ENCODE measurements at regions not wholly inside any gene's neighbourhood (a gene's known extent, or its start where the extent isn't known, plus 50 kb on each side); places are given as distances from the start of the nearest gene placed in this dataset.

DNA sequence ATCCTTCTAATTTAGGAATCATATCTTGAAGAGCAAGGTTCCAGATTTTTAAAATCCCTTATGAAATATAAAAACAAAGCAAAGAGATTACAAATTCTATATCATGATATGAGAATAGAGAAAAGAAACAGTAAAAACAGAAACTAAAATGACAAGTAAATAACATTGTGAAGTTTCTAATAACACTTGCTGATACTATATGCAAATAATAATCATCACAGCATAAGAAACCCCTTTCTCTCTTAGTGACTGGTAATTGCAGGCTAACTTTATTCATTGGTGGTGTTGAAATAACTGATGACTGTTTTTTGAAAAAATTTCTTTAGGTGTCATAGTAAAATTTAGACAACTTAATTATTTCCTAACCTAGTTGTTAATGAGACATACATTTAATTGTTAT lies 281.6 kb downstream of the PLA2G4A start:
- Histone ChIP-seq H3K4me1 (ENCODE audit: insufficient read depth, low read length) (no peaks in the 10 kb centered on the region), H4K20me1 (ENCODE audit: insufficient read depth, low read length) (no peaks in the 10 kb centered on the region), H3K9me3 (ENCODE audit: low read depth, low read length) (no peaks in the 10 kb centered on the region), H2AFZ (ENCODE audit: low read length) (no peak overlapping the region), H3K36me3 (ENCODE audit: insufficient read depth, low read length) (no peaks in the 10 kb centered on the region), H3K27me3 (ENCODE audit: insufficient read depth, low read length) (no peaks in the 10 kb centered on the region), H3K4me2 (ENCODE audit: insufficient read depth, low read length) (no peak overlapping the region), H3K4me3 (ENCODE audit: insufficient read depth, low read length) (no peak overlapping the region), H3K27ac (ENCODE audit: low read depth, low read length) (no peak overlapping the region), H3K79me2 (ENCODE audit: insufficient read depth, low read length) (no peaks in the 10 kb centered on the region)
- TF ChIP-seq, protein P1, sequence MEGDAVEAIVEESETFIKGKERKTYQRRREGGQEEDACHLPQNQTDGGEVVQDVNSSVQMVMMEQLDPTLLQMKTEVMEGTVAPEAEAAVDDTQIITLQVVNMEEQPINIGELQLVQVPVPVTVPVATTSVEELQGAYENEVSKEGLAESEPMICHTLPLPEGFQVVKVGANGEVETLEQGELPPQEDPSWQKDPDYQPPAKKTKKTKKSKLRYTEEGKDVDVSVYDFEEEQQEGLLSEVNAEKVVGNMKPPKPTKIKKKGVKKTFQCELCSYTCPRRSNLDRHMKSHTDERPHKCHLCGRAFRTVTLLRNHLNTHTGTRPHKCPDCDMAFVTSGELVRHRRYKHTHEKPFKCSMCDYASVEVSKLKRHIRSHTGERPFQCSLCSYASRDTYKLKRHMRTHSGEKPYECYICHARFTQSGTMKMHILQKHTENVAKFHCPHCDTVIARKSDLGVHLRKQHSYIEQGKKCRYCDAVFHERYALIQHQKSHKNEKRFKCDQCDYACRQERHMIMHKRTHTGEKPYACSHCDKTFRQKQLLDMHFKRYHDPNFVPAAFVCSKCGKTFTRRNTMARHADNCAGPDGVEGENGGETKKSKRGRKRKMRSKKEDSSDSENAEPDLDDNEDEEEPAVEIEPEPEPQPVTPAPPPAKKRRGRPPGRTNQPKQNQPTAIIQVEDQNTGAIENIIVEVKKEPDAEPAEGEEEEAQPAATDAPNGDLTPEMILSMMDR (IDR thresholded peaks at IDR 0.05; ENCODE audit: extremely low read depth, low read depth, low read length): no peak
- no peak for DNase-seq (ENCODE audit: insufficient read length, low spot score, missing footprints)

DNA sequence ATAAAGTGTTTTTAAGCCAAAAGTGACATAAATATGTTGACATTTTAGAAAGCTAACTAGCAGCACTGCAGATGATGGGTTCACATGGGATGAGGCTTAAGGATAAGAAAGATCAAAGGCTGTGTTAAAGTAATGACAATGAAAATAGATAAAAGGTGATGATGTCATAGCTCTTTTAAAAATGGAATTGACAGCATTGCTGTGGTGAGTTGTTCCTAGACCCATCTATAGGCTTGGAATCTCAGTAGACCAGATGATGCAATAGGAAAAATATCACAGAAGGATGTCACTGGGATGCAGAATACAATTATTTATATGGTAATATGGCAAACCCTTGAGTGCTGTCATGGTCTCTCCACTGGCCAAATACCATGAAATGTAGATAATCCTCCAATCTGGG lies 286.0 kb downstream of the PLA2G4A start:
- H3K4me3 ChIP-seq (ENCODE audit: insufficient read depth, low read length): no peak overlapping the region
- no peak overlapping the region for H2AFZ ChIP-seq (ENCODE audit: low read length)
- no peaks in the 10 kb centered on the region for H4K20me1 ChIP-seq (ENCODE audit: insufficient read depth, low read length)
- H3K4me2 ChIP-seq (ENCODE audit: insufficient read depth, low read length): no peak overlapping the region
- H3K79me2 ChIP-seq (ENCODE audit: insufficient read depth, low read length): no peaks in the 10 kb centered on the region
- H3K9me3 ChIP-seq (ENCODE audit: low read depth, low read length): no peaks in the 10 kb centered on the region
- H3K27me3 ChIP-seq (ENCODE audit: insufficient read depth, low read length): no peaks in the 10 kb centered on the region
- H3K27ac ChIP-seq (ENCODE audit: low read depth, low read length): no peak overlapping the region
- no peaks in the 10 kb centered on the region for H3K4me1 ChIP-seq (ENCODE audit: insufficient read depth, low read length)
- no peaks in the 10 kb centered on the region for H3K36me3 ChIP-seq (ENCODE audit: insufficient read depth, low read length)
- TF ChIP-seq, protein P1 (IDR thresholded peaks at IDR 0.05; ENCODE audit: extremely low read depth, low read depth, low read length): no peak
- no peak for DNase-seq (ENCODE audit: insufficient read length, low spot score, missing footprints)

DNA sequence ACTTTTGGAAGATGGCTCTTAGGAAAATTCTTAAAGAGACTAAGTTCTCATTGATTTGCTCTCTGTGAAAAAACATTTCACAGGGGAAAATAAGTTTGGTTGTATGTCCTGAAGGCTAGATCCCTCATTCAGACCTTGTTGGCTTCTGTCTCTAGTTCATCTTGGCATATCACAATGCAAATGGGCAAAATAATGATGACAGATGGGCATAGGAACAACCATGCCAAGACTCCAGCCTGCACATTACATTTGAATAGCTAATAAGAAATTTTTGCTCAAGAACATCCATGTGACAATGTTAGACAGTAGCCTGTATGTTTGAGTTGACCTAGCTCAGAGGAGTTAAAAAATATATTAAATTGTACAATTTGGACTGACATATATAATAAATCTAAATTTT lies 292.9 kb downstream of the PLA2G4A start:
- no peak for DNase-seq (ENCODE audit: insufficient read length, low spot score, missing footprints)
- Histone ChIP-seq H3K79me2 (ENCODE audit: insufficient read depth, low read length) (no peaks in the 10 kb centered on the region), H3K27ac (ENCODE audit: low read depth, low read length) (no peak overlapping the region), H3K4me2 (ENCODE audit: insufficient read depth, low read length) (no peak overlapping the region), H3K4me3 (ENCODE audit: insufficient read depth, low read length) (no peak overlapping the region), H3K9me3 (ENCODE audit: low read depth, low read length) (no peaks in the 10 kb centered on the region), H3K27me3 (ENCODE audit: insufficient read depth, low read length) (no peaks in the 10 kb centered on the region), H4K20me1 (ENCODE audit: insufficient read depth, low read length) (no peaks in the 10 kb centered on the region), H3K4me1 (ENCODE audit: insufficient read depth, low read length) (no peaks in the 10 kb centered on the region), H2AFZ (ENCODE audit: low read length) (no peak overlapping the region), H3K36me3 (ENCODE audit: insufficient read depth, low read length) (no peaks in the 10 kb centered on the region)
- TF ChIP-seq, protein P1 (IDR thresholded peaks at IDR 0.05; ENCODE audit: extremely low read depth, low read depth, low read length): no peak

DNA sequence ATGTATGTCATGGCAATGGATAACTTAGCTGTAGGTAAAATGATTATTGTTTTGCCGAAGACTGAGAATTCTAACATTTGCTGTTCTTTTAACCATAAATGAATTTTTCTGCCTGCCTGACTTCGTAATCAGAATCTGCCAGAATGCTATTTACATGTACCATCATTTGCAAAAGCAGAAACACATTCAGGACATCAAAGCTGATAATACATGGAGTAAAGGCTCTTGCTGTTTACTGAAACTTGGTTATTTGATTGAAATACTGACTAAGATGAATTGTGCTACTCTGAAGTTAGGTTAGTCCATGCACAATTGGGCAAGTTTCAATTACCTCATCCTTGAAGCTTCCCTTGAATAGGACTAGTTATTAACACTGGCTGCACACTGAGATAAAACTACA lies 293.8 kb downstream of the PLA2G4A start:
- Histone ChIP-seq H3K27ac (ENCODE audit: low read depth, low read length) (no peak overlapping the region), H3K4me2 (ENCODE audit: insufficient read depth, low read length) (no peak overlapping the region), H4K20me1 (ENCODE audit: insufficient read depth, low read length) (no peaks in the 10 kb centered on the region), H3K4me3 (ENCODE audit: insufficient read depth, low read length) (no peak overlapping the region), H3K27me3 (ENCODE audit: insufficient read depth, low read length) (no peaks in the 10 kb centered on the region), H2AFZ (ENCODE audit: low read length) (no peak overlapping the region), H3K4me1 (ENCODE audit: insufficient read depth, low read length) (no peaks in the 10 kb centered on the region), H3K79me2 (ENCODE audit: insufficient read depth, low read length) (no peaks in the 10 kb centered on the region), H3K9me3 (ENCODE audit: low read depth, low read length) (no peaks in the 10 kb centered on the region), H3K36me3 (ENCODE audit: insufficient read depth, low read length) (no peaks in the 10 kb centered on the region)
- TF ChIP-seq, protein P1 (IDR thresholded peaks at IDR 0.05; ENCODE audit: extremely low read depth, low read depth, low read length): no peak
- DNase-seq (ENCODE audit: insufficient read length, low spot score, missing footprints): no peak
